OCI-LY1 (cell line): ENCODE measurements at regions not wholly inside any gene's neighbourhood (a gene's known extent, or its start where the extent isn't known, plus 50 kb on each side); places are given as distances from the start of the nearest gene placed in this dataset.

ENCODE experiments used
- CTCF ChIP-seq: fragments of 200-600 bp; sonication (generic), shearing (Covaris generic); IDR thresholded peaks from 2 replicates; pipeline ENCODE4 v1.5.1; 2017; ENCODE audit warnings: mild to moderate bottlenecking, antibody characterized with exemption, low read length, moderate library complexity, mixed read lengths
- EZH2 ChIP-seq: fragments of 200-600 bp; sonication (generic), shearing (Covaris generic); IDR thresholded peaks from 2 replicates; pipeline ENCODE4 v1.8.0; 2017; ENCODE audit warnings: borderline replicate concordance, mixed run types, mild to moderate bottlenecking, antibody characterized with exemption, low read length, moderate library complexity, mixed read lengths

- TF ChIP-seq EZH2 (no peak), CTCF (no peak)
Measured at GRCh38 chr15:54776410-54776809, 420.3 kb downstream of the RSL24D1 start.
